Anterior cingulate cortex (tissue), 58 donors: ENCODE measurements at regions not wholly inside any gene's neighbourhood (a gene's known extent, or its start where the extent isn't known, plus 50 kb on each side); places are given as distances from the start of the nearest gene placed in this dataset.
A peak's percentile ranks its signal among the peaks of the same experiment; 100 is the strongest.

Source experiments
- DNase-seq, 58 donors: peaks; one replicate each; lab custom pipeline; 2025; lab: John Stamatoyannopoulos, UW

DNA sequence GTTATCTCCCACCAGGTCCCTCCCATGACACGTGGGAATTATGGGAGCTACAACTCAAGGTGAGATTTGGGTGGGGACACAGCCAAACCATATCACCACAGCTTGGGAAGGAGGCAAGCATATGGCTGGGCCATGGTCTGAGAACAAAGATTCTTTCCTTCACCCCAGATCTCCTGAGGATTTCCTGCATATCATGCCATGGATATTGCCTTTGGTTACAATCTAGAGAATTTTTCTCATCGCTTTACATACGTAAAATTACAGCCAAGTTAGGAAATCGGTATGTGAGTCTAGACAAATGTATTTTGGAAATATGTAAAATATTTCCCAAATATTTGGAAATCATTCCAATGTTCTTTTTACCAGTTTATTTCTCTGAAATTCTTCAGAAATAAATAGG lies 398.3 kb downstream of the RFC3 start:
- DNase-seq, result no peak

DNA sequence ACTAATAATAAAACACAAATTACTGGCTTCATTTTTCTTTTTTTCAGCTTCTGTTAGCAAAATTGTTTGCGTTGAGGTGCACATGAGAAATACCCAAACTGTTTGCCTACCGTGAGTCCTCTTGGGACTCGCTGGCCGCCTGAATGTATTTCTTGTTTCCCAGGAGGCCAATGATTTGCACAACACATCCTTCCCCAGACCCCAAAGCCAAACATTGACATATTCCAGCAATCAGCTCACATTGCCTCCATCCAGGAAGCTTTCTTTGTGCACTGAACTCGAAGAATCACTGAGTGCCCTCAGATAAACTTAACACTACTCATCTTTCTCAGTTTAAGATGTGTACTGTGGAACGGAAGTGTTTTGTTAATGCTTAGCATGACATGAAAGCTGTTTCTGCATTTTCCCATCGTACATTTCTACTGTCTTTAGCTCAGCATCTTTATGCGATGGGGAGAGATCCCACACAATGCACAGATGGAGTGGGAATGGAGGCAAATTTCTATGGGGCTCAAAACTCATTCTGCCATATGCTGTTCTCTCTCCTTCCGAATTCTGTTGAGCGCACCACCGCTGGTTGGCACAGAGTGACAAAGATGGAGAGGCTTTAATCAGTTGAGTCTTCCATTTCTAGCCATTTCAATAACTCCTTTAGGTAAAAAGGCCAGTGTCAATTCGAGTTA lies 399.5 kb downstream of the RFC3 start:
- peak in 1 of 58 donors; percentile 5 for DNase-seq

DNA sequence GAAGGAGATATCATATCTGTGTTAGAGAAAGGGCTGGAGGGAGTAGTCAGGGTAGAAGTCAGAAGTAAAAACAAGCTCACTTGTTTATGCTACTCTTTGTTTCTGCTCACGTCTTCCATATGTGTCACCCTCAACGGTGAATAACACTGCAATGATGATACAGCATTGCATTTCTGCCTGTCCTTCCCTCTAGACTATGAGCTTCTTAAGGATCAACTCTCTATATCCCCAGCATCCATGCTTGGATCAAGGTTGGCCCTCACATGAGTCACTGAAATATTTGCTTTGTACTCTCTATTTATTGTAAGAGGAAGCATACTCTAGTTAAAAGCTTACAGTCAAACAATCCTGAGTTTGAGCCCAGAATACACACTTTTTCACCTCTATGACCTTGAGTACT lies 406.0 kb downstream of the RFC3 start:
- no peak for DNase-seq

DNA sequence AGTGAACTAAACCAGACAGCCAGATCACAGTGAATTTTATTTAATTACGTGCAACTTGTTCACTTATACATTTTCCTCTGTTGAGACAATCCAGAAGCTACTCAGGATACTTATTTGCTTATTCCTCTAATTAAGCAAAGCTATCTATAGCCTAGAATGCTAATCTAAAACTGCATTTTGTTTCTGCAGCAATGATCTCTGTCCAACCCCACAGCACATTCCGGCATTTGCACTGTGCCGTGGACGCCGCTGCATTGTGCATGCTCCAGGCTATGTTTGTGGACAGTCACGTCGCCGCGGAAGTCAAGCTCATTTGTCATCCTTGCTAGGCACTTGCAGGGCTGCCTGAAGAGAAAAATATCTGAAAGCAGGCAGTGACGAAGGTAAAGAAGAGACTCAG lies 406.9 kb downstream of the RFC3 start:
- DNase-seq, result no peak

DNA sequence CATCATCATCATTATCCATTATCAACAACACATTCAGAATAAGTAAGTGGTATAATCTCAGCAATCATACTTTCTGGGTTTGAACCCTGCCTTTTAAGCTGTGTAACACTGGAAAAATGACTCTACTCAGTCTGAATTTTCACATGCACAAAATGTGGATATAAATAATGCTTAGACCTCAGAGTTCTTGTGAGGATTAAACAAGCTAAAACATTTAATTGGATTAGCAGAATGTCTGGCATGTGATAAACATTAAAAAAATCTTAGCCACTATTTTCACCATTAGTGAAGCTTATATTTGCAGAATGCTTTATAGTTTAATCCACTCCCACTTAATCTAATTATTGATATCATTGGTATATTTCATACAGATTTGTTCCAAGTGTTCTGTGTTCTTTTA lies 412.3 kb downstream of the RFC3 start:
- DNase-seq, result no peak

DNA sequence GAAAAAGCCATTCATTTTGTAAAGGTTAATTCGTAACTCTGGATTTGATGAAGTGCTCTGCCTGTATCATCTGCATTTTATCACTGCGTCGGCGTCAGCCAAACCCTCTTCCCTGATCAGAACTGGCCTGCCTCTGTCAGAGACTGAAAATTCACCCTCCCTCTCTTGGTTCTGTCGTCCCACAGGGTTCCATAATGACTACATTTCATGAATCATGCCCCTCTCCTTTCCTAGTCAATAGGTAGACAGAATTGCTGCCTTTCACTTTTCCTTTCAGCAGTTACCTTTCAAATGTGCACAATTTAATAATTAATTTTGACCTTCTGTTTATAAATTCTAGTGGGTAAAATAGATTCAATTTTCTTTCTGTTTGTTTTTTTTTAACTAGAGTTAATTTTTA lies 423.4 kb downstream of the RFC3 start:
- no peak for DNase-seq

DNA sequence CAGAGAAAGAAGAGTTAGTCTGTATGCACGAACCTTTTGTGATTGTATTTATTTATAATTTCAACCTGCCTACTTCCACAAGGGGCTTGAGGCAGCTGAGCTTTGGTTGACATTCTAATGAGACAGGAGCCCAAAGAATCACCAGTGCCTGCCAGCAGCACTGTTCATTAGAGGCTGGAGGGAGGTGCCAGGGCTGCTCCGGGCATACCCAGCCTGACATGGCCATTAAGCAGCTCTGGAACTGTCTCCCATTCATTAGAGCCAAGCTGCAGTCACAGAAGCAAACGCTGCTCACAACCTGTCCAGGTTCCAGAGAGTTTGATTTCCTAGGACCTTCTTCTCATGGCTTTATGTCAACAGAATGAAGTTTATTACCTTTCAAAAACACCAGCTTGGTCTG lies 425.5 kb downstream of the RFC3 start:
- DNase-seq, result peak in 3 of 58 donors; percentile 2 to 6 (median 6)

DNA sequence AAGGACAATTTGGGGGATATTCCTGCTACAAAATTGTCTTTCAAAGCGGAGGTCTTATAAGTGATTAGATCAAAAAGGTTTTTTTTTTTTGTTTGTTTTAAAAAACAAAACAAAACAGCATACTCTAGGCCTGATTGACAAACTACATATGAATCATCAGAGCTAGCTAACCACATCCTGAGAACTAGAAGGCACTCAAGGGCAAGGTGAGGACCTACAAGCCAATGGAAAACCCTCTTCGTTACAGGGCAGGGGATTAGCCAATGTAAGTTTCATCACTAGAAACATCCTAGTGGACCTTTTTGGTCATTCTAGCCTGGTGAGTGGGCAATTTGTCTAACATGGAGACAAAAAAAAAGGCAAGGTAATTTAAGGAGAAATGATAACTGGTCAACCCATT lies 428.6 kb downstream of the RFC3 start:
- DNase-seq, result no peak

DNA sequence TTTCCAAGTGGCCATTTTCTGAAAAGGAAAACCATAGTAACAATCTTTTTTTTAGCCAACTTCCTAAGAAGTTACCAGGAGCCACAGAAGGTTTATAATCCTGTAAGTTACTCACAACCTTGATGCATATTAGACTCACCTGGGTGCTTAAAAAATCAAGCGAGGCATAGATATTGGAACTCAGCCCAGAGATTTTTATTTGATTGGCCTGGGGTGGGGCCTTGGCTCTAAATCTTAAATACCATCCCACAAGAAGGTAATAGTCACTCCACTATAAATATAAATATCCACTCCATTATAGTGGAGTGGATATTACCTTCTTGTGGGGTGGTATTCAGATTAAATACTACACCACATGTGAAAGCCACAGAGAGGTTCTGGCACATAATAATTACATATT lies 429.6 kb downstream of the RFC3 start:
- no peak for DNase-seq

DNA sequence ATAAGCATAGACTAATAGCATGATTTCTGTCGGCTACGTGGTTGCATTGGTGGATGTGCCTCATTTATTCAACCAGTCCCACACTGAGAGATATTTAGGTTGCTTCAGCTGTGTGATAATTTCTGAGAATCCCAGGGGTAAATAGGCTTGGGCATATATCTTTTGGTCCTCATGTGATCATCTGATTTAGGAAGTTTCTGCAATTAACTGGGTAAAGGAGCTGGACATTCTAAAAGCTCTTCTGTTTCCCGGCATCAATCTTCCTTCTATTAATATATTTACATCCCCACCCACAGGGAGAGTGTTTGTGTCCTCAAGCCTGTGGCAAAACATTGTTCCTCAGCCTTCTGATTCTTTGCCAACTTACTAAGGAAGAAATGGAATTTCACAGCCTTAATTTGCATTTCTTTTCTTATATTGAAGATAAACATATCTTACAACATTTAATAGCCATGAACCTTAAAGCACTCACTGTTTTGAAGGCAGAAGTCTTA lies 431.6 kb downstream of the RFC3 start:
- DNase-seq, result no peak

DNA sequence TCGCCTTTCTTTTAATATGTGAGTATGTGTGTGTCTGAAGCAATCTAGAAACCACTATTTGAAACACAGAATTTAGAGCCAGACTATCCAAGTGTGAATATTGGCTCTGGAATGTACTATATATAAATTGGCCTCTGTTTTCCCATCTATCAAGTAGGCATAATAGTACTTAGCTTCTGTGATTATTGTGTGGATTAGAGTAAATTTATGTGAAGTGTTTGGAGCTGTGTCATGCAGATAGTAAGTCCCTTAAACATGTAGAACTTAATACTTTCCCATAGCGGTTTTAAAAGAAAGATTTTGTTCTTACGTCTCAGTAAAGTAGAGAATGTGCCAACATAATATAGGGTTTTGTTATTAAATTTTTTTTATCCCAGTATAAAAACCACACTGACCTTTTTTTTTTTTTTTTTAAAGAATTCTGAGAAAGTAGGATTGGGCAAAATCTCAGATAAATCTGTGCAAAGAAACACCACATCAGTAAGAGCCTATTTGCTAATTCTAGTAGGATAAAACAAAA lies 432.3 kb downstream of the RFC3 start:
- DNase-seq, result no peak

DNA sequence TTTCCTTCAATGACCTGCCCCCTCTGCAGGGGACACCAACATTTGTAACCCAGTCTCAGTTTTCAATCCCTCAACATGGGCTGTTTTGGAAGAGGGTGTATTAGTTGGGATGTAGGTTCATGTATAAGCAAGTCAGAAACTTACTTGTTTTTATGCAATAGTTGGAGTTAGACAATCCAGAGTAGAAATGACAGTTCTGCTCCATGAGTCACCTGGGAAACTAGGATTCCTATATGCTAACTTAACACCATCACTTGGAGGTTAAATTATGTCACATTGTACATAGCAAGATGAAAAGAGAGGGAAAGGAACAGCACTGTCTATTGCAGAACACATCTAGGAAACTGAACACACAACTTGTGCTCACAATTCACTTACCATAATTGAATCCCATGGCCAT lies 436.4 kb downstream of the RFC3 start:
- no peak for DNase-seq

DNA sequence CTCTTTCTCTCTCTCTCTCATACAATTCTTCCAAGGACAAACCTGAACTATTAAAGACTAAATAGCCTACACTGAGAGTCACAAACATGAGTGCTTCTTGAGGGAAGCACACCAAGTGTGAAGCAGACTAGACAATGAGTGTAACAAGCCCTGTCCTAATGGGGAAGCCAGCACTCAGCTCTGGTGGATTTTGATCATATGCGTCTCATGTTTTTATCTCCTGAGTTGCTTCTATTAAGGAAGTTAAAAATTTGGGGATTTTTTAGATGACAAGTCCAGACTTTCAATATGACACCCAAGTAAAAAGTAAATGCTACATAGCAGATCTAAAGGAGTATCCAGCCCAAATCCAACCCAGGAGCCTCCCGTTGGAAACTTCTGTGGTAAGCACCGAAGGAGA lies 437.8 kb downstream of the RFC3 start:
- no peak for DNase-seq

DNA sequence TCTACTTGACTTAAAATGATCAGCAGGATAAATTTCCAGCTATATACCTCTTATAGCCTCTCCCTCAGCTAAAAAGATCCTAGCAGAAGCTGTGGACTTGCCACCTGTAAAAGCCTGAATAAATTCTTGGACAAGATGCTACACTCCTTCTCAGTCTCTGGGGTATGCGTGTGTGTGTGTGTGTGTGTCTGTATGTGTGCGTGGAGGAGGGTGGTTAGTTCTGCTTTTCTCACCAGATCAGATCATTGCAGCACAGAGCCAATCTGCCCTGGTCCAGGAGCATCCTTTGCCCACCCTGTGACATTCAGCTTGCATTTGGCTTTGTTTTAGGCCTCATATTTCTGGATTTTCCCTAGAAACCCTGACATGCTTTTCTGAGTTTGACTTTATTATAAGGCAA lies 438.3 kb downstream of the RFC3 start:
- peak in 4 of 58 donors; percentile 4 to 17 (median 7) for DNase-seq

DNA sequence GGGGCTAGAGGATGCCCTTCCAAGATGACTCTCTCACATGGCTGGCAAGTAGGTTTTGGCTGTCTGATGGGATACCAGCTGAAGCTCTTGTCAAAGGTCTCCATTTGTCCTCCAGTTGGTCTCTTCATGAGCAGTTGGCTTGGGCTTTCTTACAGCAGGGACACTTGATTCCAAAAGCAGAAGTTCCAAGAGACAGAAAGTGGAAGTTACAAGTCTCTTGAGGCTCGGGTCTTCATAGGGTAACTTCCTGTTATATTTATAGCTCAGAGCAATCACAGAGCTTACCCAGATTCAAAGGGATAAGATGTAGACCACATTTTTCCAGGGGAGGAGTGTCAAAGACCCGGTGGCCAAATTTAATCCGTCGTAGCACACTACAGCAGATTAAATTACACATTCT lies 440.0 kb downstream of the RFC3 start:
- DNase-seq, result no peak

DNA sequence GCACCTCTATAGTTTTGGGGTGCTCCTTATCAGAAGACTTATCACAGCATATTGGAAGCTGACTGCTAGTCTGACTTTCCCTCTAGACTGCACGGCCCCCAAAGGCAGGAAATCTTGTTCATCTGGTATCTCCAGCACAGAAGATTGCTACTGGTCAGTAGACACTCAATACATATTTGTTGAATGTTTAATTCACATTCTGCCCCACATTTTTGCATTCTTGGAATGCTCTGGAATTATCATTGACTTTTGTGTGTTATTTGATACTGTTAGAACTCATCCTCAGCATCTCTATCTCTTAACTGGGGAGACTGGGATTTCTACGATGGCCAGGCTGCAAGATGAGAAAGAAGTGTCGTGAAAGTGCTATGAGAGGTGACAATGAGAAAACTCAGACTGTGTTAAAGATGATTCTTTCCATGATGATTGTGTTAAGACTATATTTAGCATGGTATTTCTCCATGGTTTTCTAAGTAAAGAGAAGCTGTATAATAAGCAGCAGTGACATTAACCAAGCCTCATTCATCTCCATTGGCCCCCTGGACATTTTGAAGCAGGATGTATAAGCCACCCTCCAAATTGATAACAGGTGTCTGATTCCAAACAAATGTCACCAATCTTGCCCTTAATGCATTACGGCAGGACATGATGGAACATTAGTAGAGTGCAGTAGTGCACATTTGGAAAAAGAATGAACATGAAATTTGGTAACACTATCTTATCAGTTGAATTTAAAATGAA lies 440.9 kb downstream of the RFC3 start:
- no peak for DNase-seq

DNA sequence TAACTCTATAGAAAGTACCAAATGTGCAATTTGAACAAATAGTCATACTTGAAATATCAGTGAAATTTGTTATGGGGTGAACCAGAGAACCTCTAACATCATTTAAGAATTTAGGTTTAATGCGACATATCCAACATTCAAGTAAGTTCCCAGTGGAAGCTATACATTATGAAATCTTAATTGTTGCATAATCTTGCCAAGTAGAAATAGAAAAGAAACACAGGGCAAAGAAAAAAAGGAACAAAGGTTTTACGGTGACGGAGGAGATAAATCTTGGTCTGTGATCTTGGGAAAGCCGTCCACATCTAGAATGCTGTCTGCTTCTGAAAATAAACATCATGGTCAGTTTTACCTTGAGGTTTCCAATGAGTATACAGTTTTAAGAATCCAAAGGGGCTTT lies 445.7 kb downstream of the RFC3 start:
- DNase-seq, result no peak

DNA sequence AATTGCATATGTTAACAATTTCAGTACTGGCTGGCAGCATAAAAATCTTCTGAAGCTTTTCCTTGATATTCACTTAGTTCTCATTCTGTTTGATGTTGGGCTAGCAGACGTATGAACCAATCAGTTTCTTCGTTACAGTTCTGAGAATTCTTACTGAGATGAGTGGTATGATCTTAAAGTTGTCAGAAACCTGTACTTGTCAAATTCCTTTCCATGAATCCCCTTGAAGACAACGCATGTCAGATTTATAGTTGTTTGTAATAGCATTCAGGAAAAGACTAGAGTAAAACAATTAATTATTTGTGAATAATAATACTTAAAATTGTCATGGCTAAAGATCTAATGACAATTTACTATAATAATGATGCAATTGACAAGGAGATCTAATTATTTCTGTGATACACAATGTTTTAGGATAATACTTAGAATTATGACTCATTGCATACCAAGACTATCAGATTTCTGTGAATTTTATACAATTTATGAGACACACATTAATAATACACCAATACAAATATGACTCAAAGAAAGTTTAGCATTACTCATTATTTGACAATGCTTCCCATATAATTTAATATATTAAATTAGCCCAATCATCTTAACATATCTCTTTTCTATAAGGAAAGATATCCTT lies 447.2 kb downstream of the RFC3 start:
- DNase-seq, result no peak

DNA sequence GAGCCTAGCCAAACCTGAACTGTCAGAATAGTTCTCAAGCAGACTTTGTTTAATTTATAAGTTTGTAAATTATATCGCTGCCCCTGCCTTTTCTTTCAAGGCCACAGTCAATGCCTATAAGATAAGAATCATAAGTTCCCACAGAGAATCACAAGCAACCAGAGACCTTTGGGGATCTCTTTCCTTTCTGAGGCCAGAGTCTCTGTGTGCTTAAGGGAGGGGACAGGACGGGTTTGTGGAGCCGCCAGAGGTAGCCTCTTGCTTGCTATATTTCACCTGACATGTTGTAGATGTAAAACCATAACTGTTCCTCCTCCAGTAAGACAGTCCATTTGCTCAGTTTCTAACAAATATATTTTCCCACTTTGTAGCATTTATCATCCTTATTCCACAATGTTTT lies 458.8 kb downstream of the RFC3 start:
- no peak for DNase-seq

DNA sequence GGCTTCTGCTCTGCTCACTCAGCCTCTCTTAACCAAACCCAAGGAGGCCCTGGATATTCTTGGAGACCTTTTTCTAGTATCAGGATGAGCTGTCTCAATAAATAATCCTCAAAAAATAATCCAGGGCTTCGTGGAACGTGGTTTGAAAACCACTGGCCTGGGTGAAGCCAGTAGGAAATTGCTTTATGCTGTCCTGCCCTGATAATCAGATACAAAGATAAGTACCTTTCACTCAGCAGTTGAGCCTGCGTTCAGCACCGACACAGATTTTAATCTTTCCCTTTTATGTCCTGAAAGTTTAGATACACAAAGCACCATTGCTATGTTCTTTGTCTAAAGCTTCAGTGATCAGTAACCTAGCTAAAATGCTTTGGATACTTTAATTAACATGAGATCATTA lies 460.0 kb downstream of the RFC3 start:
- DNase-seq, result no peak

DNA sequence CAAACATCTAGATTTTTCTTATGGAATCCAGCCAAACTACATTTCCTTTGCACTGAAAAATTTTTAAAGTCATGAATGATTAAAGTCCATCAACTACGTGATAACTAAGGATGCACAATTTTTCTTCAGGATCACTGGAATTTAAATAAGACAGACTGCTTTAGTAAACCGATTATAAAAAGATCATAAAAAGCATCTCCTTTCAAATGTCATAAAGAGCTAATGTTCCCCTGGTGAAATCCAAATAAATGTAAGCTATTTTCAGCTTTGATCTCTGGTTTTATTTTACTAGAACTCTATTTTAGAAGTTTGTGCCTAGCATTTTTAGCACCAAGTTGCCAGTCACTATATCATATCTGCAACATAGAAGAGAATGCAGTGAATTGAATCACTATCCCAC lies 460.8 kb downstream of the RFC3 start:
- DNase-seq, result no peak

DNA sequence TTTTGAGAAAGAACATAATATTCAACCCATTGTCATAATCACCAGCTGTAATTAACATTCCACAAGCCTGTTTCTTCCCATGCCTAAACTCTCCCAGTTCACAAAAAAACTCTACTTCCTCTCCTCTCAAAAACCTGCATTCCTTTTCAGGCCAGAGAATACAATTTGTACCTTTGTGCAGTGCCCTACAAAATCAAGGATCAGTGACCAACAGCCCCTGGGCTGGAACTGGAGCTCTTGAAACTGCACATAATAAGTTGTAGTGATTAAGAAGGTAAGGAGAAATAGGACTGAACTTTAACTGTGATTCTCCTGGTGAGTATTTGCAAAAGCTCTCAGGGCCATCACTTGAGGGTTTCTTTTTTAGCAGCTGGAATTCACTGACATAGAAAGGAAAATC lies 472.7 kb downstream of the RFC3 start:
- no peak for DNase-seq
